NCI-H2171 (cell line): ENCODE measurements at regions not wholly inside any gene's neighbourhood (a gene's known extent, or its start where the extent isn't known, plus 50 kb on each side); places are given as distances from the start of the nearest gene placed in this dataset.
"Not testable (repeated sequence)": the region's sequence is repeated elsewhere in the genome, so short reads cannot be mapped to it uniquely, and the experiment has no call there.

ENCODE experiments used
- DNase-seq: peaks from one replicate; lab custom pipeline; 2025; lab: John Stamatoyannopoulos, UW

DNA sequence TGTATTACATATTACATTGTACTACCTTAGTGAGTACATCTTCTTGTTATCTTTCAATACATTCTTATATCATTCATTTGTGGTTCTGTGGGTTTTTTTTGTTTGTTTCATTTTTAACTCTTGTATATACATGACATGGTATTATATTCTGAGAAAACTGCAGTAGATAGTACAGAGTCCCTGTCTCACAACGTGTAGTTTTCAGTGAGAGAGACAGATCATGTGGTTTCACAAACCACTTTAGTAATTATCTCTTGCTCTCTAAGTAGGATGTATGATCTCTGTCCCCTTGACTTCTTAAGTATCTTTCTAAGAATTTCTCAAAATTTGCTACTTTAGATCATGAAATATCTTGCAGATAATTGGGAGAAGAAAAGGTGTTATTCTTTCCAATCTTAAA lies 745.9 kb upstream of the CDH9 start:
- no peak for DNase-seq

DNA sequence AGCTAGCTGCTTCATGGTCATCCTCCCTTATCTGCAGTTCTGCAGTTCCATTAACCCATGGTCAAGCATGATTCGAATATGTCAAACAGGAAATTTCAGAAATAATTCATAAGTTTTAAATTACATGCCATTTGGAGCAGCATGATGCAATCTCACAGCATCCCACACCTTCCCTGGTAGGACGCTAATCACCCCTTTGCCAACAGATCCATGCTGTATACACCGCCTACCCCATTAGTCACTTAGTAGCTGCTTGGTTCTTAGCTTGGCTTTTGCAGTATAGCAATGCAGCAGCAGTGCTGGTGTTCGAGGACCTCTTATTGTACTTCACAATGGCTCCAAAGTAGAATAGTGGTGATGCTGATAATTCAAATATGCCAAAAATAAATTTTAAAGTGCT lies 739.7 kb upstream of the CDH9 start:
- no peak for DNase-seq

DNA sequence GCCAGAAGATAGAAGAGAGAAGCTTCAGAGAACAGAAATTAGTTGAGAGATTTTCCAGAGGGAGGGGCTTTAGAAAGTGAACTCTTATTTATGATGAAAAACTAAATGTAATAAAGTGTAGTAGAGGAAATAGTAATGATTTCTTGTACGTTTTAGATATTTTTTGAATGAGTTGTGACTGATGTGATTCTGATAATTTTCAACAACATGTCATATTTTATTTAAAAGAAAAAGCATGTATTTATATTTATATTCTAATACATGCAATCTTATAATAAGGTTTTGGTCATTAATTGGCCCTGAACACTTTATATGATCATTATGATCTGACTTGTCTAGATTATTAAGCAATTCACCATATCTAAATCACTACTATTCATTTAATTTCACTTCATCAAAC lies 735.2 kb upstream of the CDH9 start:
- no peak for DNase-seq

DNA sequence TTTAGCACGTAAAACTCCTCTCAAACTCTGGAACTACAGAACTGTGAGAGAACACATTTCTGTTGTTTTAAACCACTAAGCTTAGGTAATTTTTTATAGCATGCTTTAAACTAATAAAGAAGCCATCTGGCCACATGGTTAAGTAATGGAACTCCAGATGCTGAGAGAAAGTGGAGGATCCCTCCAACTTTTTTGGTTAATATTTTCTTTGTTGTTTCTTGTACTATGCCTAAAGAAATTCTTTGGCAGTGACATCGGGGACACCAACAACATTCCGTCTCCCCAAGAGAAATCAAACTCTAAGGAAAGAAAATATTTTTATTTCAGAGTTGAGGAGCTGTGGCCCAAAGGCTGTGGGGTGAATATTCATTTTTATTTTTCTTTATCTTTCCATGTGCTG lies 734.8 kb upstream of the CDH9 start:
- DNase-seq, result no peak

DNA sequence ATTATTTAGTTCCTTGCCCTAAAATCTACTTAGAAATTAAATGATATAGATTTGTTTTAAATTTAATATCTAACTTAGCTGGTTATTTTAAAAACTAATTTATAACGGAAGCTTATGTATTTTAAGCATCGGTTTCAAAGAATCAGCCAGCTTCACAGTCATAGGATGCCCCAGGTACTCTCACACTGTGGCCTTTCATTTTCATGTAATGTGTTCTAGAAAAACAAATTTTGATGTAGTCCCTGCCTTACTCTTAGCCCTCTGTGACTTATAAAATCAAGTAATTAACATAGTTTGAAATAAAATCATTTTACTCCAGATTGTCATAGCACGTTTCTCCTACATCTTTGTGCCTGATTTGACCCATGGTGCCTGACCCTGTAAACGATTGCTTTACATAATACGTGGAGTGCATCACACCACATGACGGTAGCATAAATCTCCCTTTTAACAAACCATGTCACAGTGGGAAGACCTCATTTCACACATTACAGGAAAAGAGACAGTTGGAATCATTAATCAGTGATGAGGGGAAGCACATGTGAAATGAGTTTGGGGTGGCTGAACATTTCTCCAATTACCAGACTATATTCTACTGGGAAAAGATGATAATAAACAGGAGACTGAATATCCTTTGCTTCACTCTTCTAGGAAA lies 731.5 kb upstream of the CDH9 start:
- no peak for DNase-seq

DNA sequence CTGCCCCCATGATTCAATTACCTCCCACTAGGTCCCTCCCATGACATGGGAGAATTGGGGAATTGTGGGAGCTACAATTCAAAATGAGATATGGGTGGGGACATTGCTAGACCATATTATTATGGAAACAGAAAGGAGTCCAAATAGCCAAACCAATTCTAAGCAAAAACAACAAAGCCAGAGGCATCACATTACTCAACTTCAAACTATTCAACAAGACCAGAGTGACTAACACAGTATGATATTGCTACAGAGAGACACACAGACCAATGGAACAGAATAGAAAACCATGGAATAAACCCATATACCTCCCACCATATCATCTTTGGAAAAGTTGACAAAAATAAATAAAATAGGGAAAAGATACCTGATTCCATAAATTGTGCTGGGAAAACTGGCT lies 710.5 kb upstream of the CDH9 start:
- DNase-seq, result no peak

DNA sequence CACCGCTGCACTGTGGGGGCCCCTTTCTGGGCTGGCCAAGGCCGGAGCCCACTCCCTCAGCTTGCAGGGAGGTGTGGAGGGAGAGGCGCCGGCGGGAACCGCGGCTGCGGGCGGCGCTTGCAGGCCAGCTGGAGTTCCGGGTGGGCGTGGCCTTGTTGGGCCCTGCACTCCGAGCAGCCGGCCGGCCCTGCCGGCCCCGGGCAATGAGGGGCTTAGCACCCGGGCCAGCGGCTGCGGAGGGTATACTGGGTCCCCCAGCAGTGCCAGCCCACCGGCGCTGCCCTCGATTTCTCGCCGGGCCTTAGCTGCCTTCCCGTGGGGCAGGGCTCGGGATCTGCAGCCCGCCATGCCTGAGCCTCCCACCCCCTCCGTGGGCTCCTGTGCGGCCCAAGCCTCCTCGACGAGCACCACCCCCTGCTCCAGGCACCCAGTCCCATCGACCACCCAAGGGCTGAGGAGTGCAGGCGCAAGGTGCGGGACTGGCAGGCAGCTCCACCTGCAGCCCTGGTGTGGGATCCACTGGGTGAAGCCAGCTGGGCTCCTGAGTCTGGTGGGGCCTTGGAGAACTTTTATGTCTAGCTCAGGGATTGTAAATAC lies 705.1 kb upstream of the CDH9 start:
- not testable (repeated sequence) for DNase-seq

DNA sequence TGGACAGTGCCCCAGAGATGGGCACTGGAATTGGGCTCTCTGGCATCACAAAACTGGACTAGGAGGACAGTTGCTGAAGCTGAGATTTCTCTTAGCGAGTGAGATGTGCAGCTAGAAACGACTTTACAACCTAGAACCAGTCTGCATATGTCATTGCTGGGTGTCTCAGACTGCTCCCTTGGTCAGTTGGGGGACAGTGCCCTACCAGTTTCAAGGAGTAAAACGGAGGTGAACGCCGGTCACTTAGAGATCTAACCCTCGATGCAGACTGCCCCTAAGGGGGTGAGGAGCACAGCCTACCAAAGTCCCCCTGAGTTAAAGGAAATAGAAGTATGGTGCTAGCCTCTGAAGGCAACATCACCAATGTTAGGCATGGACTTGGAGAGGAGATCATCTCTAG lies 704.4 kb upstream of the CDH9 start:
- DNase-seq, result no peak

DNA sequence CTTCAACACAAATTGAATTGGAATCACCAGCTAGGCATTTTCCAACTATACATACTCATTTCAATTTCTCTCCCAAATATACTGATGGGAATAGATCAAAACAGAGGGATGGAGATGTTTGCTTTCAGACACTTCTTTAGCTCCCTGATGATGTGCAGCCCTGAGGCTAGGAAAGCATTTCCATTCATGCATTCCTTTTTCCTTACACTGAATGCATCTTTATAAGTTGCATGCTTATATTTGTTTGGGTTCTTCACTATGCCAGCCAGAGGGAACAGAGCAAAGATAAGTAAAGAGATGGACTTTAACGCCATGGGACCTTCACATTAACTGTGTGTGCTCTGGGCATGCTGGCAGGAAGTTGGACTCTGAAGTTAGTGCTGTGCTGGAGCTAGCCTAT lies 696.5 kb upstream of the CDH9 start:
- no peak for DNase-seq

DNA sequence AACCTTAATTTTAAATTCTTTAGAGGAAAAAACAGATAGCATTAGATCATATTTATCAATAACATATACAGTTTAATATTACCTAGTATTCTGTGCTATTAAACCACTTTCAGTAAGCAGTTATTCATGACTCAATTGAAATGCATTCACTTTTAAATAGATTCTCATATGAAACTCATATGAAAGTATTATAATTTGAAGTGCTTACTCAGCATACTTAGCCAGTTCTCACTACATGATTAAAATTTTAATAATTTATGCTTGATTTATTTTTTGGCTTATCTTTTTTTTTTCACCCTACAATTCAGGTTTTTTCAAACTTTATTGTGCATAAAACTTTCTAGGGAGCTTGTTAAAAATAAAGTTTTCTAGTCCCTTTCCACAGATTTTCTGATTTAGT lies 694.9 kb upstream of the CDH9 start:
- no peak for DNase-seq

DNA sequence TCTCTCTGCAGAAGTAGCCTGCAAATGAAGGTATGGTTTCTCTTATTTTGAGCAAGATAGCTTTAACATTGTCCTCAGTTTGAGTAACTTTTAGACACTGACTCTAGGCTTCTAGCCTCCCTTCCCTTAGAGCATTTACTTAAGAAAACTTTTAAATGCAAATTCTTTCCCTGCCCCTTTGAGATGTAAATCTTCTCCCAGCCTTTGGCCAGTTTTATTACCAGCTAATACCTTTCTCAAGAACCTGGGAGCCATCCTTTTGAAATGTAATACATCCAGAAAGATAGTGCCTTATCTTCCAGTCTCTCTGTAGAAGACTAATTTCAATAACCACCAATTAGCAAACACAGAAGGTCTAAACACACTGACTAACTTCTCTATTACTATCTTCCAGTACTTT lies 688.9 kb upstream of the CDH9 start:
- no peak for DNase-seq

DNA sequence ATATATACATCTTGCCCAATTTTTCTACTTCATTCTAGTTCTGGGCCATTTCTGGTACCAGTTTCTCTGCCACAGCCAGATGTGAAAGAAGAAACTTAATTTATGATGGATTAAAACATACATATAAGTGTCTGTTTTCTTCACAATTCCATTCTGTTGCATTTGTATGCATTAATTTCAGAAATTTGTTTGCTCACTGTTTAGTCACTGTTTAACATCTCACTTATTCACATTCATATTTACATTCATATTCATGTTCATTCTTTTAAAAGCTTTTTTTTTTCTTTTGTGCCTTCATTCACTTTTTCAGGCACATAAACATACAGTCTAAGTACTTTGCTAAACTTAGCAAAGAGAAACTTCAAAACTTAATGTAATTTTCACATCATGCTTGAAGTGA lies 684.0 kb upstream of the CDH9 start:
- no peak for DNase-seq

DNA sequence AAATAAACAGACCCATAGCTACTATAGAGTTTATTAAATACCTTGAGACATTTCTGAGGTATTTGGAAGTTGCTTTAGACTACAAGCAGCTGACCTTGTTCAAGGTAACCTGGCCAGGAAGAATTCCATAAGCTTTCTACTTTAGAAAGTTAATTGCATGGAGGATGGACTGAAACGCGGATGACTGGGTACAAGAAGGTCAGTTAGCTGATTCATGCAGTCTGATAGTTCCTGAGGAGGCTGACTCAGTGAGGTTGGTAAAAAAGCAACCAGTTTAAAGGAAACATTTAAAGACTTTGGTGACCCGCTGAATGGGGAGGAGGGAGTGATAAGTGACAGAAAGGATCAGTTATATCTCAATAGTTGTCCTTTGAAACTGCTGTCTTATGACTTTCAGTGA lies 670.1 kb upstream of the CDH9 start:
- DNase-seq, result no peak

DNA sequence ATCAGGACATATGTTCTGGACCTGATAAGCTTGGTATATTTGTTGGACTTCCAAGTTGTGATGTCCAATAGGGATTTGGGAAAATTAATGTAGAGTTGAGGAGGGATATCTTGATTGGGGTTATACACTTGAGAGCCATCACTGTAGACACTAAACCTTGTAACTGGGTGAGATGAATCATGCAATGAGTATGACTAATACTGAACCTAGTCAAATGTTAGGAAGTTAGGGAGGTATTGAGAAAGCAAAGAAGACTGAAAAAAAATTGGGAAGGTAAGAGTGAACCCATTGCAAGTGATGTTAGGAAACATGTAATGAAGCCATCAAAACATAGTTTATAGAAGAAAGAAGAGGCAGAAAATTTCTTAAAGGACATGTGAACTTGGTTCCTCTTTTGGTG lies 668.4 kb upstream of the CDH9 start:
- DNase-seq, result no peak

DNA sequence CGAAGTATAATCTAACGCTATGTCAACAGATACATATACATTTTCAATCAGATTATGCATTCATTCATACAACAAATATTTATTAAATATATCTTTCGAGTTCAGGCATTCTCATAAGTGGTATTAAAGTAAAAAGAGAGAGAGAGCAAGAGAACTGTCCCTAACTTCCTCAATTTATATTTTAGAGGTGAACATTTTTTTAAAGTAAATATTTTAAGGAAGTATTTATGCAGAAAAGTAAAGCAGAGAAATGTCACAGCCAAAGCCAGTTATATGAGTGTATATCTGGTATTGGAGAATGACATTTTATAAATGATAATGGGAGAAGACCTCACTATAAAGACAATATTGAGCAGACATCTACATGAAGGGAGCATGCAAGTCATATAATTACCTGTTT lies 667.3 kb upstream of the CDH9 start:
- DNase-seq, result no peak

DNA sequence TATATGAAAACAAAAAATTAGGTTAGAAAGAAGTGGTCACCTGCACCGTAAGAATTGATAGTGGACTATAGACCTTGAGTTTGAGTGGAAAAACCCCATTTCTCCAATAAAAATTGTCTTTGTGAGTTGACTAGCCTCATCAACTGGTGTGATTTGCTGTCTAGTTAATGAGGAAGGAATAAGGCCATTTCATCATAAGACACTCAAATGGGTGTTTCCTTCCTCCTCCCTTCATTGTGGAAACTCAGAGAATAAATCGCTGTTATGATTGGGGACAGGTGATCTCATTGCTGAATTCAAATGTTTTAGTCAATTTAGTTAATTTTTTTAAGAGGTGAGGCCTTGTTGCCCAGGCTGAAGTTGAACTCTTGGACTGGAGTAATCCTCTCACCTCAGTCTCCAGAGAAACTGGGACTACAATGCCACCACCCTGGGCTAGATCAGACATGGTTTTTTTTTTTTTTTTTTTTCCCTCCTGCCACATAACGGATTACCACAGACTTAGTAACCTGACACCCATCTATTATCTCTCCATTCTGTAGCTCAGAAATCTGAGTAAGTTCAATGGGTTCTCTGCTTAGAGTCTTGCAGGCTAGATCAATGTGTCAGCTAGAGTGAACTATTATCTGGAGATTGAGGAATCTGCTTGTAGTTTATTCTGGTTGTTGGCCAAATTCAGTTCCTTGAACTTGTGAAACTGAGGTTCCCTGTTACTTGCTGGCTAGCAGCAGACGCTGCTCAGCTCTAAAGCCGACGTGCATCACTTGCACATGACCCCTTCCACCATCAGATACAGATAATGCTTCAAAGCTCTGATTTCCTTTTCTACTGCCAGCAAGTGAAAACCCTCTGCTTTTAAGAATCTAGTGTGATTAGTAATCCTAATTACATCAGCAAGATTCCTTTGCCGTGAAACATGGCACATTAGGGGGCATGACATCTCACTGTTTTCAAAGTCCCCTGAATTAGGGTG lies 663.8 kb upstream of the CDH9 start:
- no peak for DNase-seq

DNA sequence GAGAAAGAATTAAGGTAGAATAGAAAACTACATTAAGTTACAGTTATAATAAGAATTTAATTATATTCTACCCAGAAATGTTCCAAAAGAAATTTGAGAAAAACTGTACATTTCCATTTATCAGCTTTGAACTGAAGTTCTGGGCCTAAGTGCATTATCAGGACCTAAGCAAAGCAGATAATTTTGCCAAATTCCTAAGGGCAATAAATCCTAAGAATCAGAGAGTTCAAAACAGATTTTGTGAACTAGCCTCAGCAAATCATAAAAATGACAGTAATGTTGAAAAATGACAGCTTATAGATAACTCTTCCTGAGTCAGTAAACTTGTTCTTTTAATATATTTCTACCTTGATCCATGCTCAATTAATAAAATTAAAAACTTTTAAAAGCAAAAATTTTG lies 662.1 kb upstream of the CDH9 start:
- no peak for DNase-seq

DNA sequence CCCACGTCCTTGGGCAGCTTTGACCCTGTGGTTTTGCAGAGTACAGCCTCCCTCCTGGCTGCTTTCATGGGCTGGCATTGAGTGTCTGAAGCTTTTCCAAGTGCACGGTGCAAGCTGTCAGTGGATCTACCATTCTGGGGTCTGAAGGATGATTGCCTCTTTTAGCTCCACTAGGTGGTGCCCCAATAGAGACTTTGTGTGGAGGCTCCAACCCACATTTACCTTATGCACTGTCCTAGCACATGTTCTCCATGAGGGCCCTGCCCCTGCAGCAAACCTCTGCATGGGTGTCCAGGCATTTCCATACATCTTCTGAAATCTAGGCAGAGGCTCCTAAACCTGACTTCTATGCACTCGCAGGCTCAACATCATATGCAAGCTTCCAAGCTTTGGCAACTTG lies 644.2 kb upstream of the CDH9 start:
- DNase-seq, result no peak

DNA sequence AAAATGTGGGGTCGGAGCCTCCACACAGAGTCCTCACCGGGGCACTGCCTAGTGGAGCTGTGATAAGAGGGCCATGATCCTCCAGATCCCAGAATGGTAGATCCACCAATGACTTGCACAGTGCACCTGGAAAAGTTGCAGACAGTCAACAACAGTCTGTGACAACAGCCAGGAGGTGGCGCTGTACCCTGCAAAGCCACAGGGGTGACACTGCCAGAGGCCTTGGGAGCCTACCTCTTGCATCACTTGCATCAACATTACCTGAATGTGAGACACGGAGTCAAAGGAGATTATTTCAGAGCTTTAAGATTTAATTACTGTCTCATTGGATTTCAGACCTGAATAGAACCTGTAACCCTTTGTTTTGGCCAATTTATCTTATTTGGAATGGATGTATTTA lies 614.1 kb upstream of the CDH9 start:
- no peak for DNase-seq

DNA sequence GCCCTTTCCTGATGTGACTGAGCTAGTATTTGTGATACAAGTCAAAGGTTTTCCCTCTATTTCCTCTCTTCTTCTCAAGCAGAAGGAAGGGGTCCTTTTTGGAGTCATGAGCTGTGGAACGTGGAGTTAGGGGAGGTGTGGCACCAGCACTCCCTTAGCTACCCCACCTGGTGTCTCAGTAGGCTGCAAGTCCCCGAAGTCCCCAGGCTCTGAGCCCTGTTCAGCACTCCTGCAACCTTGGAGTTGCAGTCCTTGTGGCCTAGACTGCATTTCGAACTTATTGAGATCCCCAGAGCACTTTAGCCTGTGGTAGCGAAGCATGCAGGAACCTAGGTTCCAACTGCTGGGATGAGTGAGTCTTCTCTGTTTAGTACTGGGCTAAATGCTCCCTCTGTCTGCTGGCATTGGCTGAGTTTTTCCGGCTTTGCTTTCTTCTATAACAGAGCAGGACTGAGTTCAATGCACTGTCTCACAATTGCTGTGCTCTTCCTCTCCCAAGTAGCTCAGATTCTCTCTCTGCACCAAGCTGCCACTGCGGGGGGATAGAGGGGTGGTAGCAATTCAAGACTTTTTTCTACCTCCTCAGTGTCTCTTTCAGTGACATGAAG lies 600.7 kb upstream of the CDH9 start:
- DNase-seq, result no peak

DNA sequence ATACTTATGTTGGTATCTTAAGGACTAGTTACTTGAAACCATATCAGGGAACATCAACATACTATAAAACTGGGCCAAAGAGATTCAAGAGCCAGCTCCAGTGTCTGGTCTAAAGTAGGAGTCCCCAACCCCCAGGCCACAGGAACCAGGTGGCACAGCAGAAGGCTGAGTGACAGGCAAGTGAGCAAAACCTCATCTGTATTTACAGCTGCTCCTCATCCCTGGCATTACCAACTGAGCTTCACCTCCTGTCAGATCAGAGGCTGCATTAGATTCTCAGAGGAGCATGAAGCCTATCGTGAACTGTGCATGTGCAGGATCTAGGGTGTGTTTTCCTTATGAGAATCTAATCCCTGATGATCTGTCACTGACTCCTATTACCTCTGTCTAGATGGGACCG lies 581.6 kb upstream of the CDH9 start:
- DNase-seq, result no peak

DNA sequence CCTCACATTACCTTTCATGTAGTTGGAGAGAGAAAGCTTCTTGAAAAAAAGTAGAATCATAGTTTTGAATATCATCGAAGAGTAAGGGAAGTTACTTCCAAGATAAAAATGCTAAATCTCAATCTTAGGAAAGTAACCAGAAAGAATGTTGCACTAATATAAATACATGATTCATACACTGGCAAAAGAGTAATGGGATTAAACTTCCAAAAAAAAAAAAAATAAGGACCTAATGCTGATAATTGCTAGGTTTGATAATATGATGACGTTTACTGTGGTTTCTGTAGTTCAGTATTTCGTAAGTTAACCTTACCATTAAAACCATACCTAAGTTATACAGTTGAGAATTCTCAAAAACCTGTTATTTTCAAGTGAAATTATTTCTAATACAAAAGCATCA lies 573.8 kb upstream of the CDH9 start:
- DNase-seq, result no peak

DNA sequence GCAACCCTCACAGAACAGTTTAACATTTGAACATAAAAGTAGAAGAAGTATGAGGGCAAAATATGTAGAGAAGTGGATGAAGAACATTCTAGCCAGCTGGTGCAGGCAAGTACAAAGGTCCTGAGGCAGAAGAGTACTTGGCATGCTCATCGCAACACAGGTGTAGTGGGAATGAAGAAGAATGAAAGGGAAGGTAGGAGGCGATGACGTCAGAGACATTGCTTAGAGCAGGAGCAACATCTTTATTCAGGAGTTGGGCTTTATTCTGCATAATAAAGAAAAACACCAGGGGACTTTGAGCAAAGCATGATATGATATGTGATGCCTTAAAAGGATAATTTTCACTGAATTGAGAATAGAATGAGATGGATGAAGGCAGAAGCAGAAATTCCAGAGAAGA lies 570.6 kb upstream of the CDH9 start:
- DNase-seq, result no peak
